ENCODE measurements at regions not wholly inside any gene's neighbourhood (a gene's known extent, or its start where the extent isn't known, plus 50 kb on each side); places are given as distances from the start of the nearest gene placed in this dataset.
A peak's percentile ranks its signal among the peaks of the same experiment; 100 is the strongest.
"Not testable (repeated sequence)": the region's sequence is repeated elsewhere in the genome, so short reads cannot be mapped to it uniquely, and the experiment has no call there.

GRCh38 chr3:87101861-87102625 is 111.1 kb upstream of the VGLL3 start:
- DNase-seq, result no peak

GRCh38 chr3:87097733-87098132 is 106.8 kb upstream of the VGLL3 start:
- not testable (repeated sequence) for DNase-seq

GRCh38 chr3:87090631-87091030 is 99.7 kb upstream of the VGLL3 start:
- DNase-seq, result no peak

- DNase-seq, result peak; percentile 86
Measured at GRCh38 chr3:87088993-87089841, 98.3 kb upstream of the VGLL3 start.

GRCh38 chr3:87088430-87088992 is 97.6 kb upstream of the VGLL3 start:
- no peak for DNase-seq

GRCh38 chr3:87084868-87085267 is 93.9 kb upstream of the VGLL3 start:
- no peak for DNase-seq

- peak; percentile 25 for DNase-seq
Measured at GRCh38 chr3:87082796-87083440, 92.0 kb upstream of the VGLL3 start.

- no peak for DNase-seq
Measured at GRCh38 chr3:87077355-87077754, 86.4 kb upstream of the VGLL3 start.

GRCh38 chr3:87076946-87077345 is 86.0 kb upstream of the VGLL3 start:
- no peak for DNase-seq

GRCh38 chr3:87073496-87074145 is 82.7 kb upstream of the VGLL3 start:
- no peak for DNase-seq

- no peak for DNase-seq
Measured at GRCh38 chr3:87072446-87072845, 81.5 kb upstream of the VGLL3 start.

GRCh38 chr3:87069971-87070370 is 79.0 kb upstream of the VGLL3 start:
- DNase-seq, result no peak

- no peak for DNase-seq
Measured at GRCh38 chr3:87069021-87069420, 78.1 kb upstream of the VGLL3 start.

- no peak for DNase-seq
Measured at GRCh38 chr3:87062685-87063084, 71.7 kb upstream of the VGLL3 start.

- DNase-seq, result no peak
Measured at GRCh38 chr3:87057474-87057873, 66.5 kb upstream of the VGLL3 start.

GRCh38 chr3:87053553-87053952 is 62.6 kb upstream of the VGLL3 start:
- no peak for DNase-seq

GRCh38 chr3:87052499-87053260 is 61.7 kb upstream of the VGLL3 start:
- no peak for DNase-seq

GRCh38 chr3:87047852-87048251 is 56.9 kb upstream of the VGLL3 start:
- DNase-seq, result no peak

GRCh38 chr3:87046241-87046640 is 55.3 kb upstream of the VGLL3 start:
- DNase-seq, result no peak

- no peak for DNase-seq
Measured at GRCh38 chr3:87045473-87045872, 54.5 kb upstream of the VGLL3 start.

- DNase-seq, result no peak
Measured at GRCh38 chr3:87044846-87045245, 53.9 kb upstream of the VGLL3 start.

GRCh38 chr3:87044409-87044808 is 53.5 kb upstream of the VGLL3 start:
- no peak for DNase-seq
